Transverse colon (tissue), 4 donors: ENCODE measurements at regions not wholly inside any gene's neighbourhood (a gene's known extent, or its start where the extent isn't known, plus 50 kb on each side); places are given as distances from the start of the nearest gene placed in this dataset.
"Not testable (repeated sequence)": the region's sequence is repeated elsewhere in the genome, so short reads cannot be mapped to it uniquely, and the experiment has no call there.

Source experiments
- DNase-seq: peaks from one replicate; pipeline ENCODE4 v3.0.0-alpha.2; 2019
- H3K27ac ChIP-seq, 4 donors: fragments of 200-600 bp; sonication (generic); 2 replicates each; pipeline ENCODE4 v1.5.1; 2016 to 2018; ENCODE audit warnings: inconsistent platforms in 4 of 4
- H3K27me3 ChIP-seq: fragments of 200-600 bp; sonication (generic); 2 replicates; pipeline ENCODE4 v1.5.1; 2017; ENCODE audit warnings: inconsistent platforms
- H3K36me3 ChIP-seq, 4 donors: fragments of 200-600 bp; sonication (generic); 2 replicates each; pipeline ENCODE4 v1.5.1; 2017 to 2019; ENCODE audit warnings: inconsistent platforms in 4 of 4
- H3K4me1 ChIP-seq, 4 donors: fragments of 200-600 bp; sonication (generic); 2 replicates each; pipeline ENCODE4 v1.5.1; 2017 to 2020; ENCODE audit warnings: inconsistent platforms in 4 of 4
- H3K4me3 ChIP-seq, 4 donors: fragments of 200-600 bp; sonication (generic); 1 replicate in 1 of 4; 2 replicates in 3 of 4; pipeline versions ENCODE4 v1.5.1 to v1.6.1; 2017 to 2019; ENCODE audit warnings: inconsistent platforms in 4 of 4
- H3K9me3 ChIP-seq, 2 donors: fragments of 200-600 bp; sonication (generic); 2 replicates each; pipeline ENCODE4 v1.5.1; 2017 to 2019; ENCODE audit warnings: inconsistent platforms in 2 of 2
- CTCF ChIP-seq, 5 experiments: fragments of 200-600 bp in 3 of 5; fragments of 450-650 bp in 2 of 5; sonication (generic) in 3 of 5; IDR thresholded peaks; 1 replicate in 2 of 5; 2 replicates in 3 of 5; pipeline ENCODE4 v1.5.1; 2016 to 2017; ENCODE audit warnings: antibody characterized with exemption in 5 of 5, inconsistent platforms in 3 of 5, mild to moderate bottlenecking in 2 of 5, moderate library complexity in 1 of 5
- EP300 ChIP-seq: sonication (generic); formaldehyde crosslinking; IDR thresholded peaks from one replicate; pipeline ENCODE4 v1.6.1; 2017; ENCODE audit warnings: antibody characterized with exemption, low read depth
- POLR2A ChIP-seq: fragments of 450-650 bp; IDR thresholded peaks from one replicate; pipeline ENCODE4 v1.6.1; 2016; ENCODE audit warnings: antibody characterized with exemption, mild to moderate bottlenecking, moderate library complexity
- POLR2AphosphoS5 ChIP-seq, 3 donors: sonication (generic); formaldehyde crosslinking; IDR thresholded peaks; one replicate each; pipeline ENCODE4 v1.6.1; 2016; ENCODE audit warnings: antibody characterized with exemption in 3 of 3
- WGBS, 2 donors: methylation state at CpG; one replicate each; pipeline ENCODE4 v1.1.5; 2018; ENCODE audit warnings: low coverage in 1 of 2; 5-methylcytosine and 5-hydroxymethylcytosine counted together
- in situ Hi-C, 4 donors: fragments of 200-750 bp; cut with MboI; loops; one replicate each; pipeline versions ENCODE4 v1.15.0 to v1.15.1; 2017; ENCODE audit warnings: low sequenced_read_pairs in 3 of 4, low pct_ligation_motif_present in 1 of 4, low pct_unique_long_range_greater_than_20kb in 1 of 4
- intact Hi-C: fragments of 100-400 bp; cut with DNase I; formaldehyde crosslinking; loops from one replicate; pipeline ENCODE4 v1.15.1; 2023; ENCODE audit warnings: low total_unique reads

GRCh38 chr17:70324031-70324430 lies 154.7 kb downstream of the KCNJ2 start:
- no peaks in the 10 kb centered on the region for H3K27me3 ChIP-seq
- no peaks in the 10 kb centered on the region for H3K36me3 ChIP-seq
- no peak overlapping the region for H3K27ac ChIP-seq
- intact Hi-C loops (no loop called here), in situ Hi-C loops (no loop called here)
- no peaks in the 10 kb centered on the region for H3K9me3 ChIP-seq
- no peak overlapping the region for H3K4me3 ChIP-seq
- peaks cover 0 to 11% (median 3%) of the 10 kb centered on the region in 4 donors for H3K4me1 ChIP-seq
- no peak for TF ChIP-seq EP300
- no peak for TF ChIP-seq POLR2A
- no peak for TF ChIP-seq CTCF (IDR thresholded peaks at IDR 0.05)
- no peak for TF ChIP-seq POLR2AphosphoS5 (IDR thresholded peaks at IDR 0.05)
- no peak for DNase-seq
- WGBS, 2 donors = 67 to 76% methylated on average over 1 of the region's 1 CpG

GRCh38 chr17:70327279-70327678 lies 157.9 kb downstream of the KCNJ2 start:
- H3K36me3 ChIP-seq = no peaks in the 10 kb centered on the region
- H3K4me1 ChIP-seq = peaks cover 0 to 3% (median 0%) of the 10 kb centered on the region in 4 donors
- intact Hi-C loops (no loop called here), in situ Hi-C loops (no loop called here)
- DNase-seq = no peak
- H3K9me3 ChIP-seq = no peaks in the 10 kb centered on the region
- H3K27me3 ChIP-seq = no peaks in the 10 kb centered on the region
- no peak for TF ChIP-seq POLR2AphosphoS5 (IDR thresholded peaks at IDR 0.05)
- no peak for TF ChIP-seq POLR2A
- no peak for TF ChIP-seq EP300
- no peak for TF ChIP-seq CTCF (IDR thresholded peaks at IDR 0.05)
- 72 to 83% methylated on average over 1 of the region's 1 CpG for WGBS, 2 donors
- no peak overlapping the region for H3K27ac ChIP-seq
- H3K4me3 ChIP-seq = no peak overlapping the region

- no peak for TF ChIP-seq POLR2AphosphoS5 (IDR thresholded peaks at IDR 0.05)
- TF ChIP-seq CTCF (IDR thresholded peaks at IDR 0.05) = no peak
- TF ChIP-seq POLR2A = no peak
- no peak for TF ChIP-seq EP300
- peaks cover 0 to 3% (median 0%) of the 10 kb centered on the region in 4 donors for H3K4me1 ChIP-seq
- 69 to 74% methylated on average over 10 of the region's 10 CpGs for WGBS, 2 donors
- intact Hi-C loops (no loop called here), in situ Hi-C loops (no loop called here)
- no peaks in the 10 kb centered on the region for H3K9me3 ChIP-seq
- no peak for DNase-seq
- no peaks in the 10 kb centered on the region for H3K36me3 ChIP-seq
- no peaks in the 10 kb centered on the region for H3K27me3 ChIP-seq
- H3K27ac ChIP-seq = no peak overlapping the region
- no peak overlapping the region for H3K4me3 ChIP-seq
These were observed 158.4 kb downstream of the KCNJ2 start for GRCh38 chr17:70327723-70328122.

DNA sequence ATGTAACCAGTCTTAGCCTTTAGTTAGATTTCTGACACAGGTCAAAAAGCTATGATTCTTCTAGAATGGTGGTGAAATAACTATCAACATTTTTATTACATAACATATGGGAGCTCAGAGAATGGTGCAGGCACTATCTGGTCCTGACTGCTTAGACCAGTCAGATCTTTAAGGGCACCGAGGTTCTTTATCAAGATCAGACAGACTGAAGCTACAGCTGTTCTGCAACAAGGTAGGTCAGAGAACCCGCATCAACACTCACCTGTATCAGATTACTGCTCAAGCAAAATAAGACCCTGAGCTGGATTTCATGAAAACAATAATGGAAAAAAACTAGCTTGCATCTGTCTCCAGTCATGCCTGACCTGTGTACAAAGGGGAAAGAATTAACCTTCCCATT lies 160.4 kb downstream of the KCNJ2 start:
- H3K36me3 ChIP-seq = no peaks in the 10 kb centered on the region
- H3K27me3 ChIP-seq = no peaks in the 10 kb centered on the region
- peaks cover 0 to 3% (median 0%) of the 10 kb centered on the region in 4 donors for H3K4me1 ChIP-seq
- DNase-seq = no peak
- no peak overlapping the region for H3K4me3 ChIP-seq
- H3K9me3 ChIP-seq = no peaks in the 10 kb centered on the region
- in situ Hi-C loops = no loop called here
- 94% methylated on average over 2 of the region's 2 CpGs for WGBS, 2 donors
- no peak overlapping the region for H3K27ac ChIP-seq
- TF ChIP-seq POLR2A (no peak), EP300 (no peak), POLR2AphosphoS5 (IDR thresholded peaks at IDR 0.05) (no peak), CTCF (IDR thresholded peaks at IDR 0.05) (no peak)
- intact Hi-C loops = no loop called here

DNA sequence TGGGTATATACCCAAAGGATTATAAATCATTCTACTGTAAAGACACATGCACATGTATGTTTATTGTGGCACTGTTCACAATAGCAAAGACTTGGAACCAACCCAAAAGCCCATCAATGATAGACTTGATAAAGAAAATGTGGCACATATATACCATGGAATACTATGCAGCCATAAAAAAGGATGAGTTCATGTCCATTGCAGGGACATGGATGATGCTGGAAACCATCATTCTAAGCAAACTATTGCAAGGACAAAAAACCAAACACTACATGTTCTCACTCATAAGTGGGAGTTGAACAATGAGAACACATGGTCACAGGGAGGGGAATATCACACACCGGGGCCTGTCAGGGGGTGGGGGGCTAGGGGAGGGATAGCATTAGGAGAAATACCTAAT lies 161.7 kb downstream of the KCNJ2 start:
- in situ Hi-C loops = not testable (repeated sequence)

More for the DNA sequence above, 161.7 kb downstream of the KCNJ2 start:
- H3K27ac ChIP-seq, H3K27me3 ChIP-seq, H3K4me3 ChIP-seq, DNase-seq, intact Hi-C loops, H3K9me3 ChIP-seq, H3K4me1 ChIP-seq, H3K36me3 ChIP-seq: not testable (repeated sequence)
- WGBS, 2 donors = 86% methylated on average over 1 of the region's 1 CpG; no CpG with 5 or more reads in 1 of the 2 donors
